GM23248 (cell line): ENCODE measurements at regions not wholly inside any gene's neighbourhood (a gene's known extent, or its start where the extent isn't known, plus 50 kb on each side); places are given as distances from the start of the nearest gene placed in this dataset.

Experiments
- EZH2 ChIP-seq: fragments of 200-600 bp; sonication (generic); IDR thresholded peaks from 2 replicates; pipeline ENCODE4 v1.6.1; 2018; ENCODE audit warnings: antibody characterized with exemption, mild to moderate bottlenecking; ENCODE audit not compliant: insufficient read depth, poor library complexity, severe bottlenecking
- EZH2phosphoT487 ChIP-seq: fragments of 200-600 bp; sonication (generic); IDR thresholded peaks from 2 replicates; pipeline ENCODE4 v1.6.1; 2018; ENCODE audit warnings: antibody characterized with exemption, moderate library complexity, mild to moderate bottlenecking, low read depth; ENCODE audit not compliant: insufficient read depth

GRCh38 chr22:44441401-44442185, 56.4 kb downstream of the RTL6 start:
- TF ChIP-seq EZH2 = no peak
- TF ChIP-seq EZH2phosphoT487 = no peak
